HK-2 (cell line): ENCODE measurements at regions not wholly inside any gene's neighbourhood (a gene's known extent, or its start where the extent isn't known, plus 50 kb on each side); places are given as distances from the start of the nearest gene placed in this dataset.

Experiments used
- DNase-seq: peaks from one replicate; pipeline ENCODE4 v3.0.0-alpha.2; 2018; ENCODE audit not compliant: unreplicated experiment

DNA sequence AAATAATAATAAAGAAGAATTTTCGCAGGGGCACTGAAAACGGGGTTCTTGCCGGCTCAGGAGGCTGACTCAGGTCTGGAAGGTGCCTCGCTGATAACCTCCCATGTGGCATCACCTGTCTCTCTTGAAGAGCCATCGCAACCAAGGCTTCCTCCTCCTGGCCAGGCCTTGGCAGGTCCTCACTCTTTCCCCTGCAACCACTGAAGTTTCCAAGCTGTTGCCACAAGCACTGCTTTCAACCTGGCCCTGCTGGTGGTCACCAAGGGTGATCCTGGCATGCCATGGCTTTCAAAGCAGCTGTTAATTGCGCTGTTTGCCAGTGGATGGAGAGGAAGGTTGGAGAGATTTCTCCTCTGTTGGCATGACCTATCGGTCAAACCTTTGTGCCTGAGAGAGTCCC is 163.6 kb upstream of the COPS8 start:
- no peak for DNase-seq

DNA sequence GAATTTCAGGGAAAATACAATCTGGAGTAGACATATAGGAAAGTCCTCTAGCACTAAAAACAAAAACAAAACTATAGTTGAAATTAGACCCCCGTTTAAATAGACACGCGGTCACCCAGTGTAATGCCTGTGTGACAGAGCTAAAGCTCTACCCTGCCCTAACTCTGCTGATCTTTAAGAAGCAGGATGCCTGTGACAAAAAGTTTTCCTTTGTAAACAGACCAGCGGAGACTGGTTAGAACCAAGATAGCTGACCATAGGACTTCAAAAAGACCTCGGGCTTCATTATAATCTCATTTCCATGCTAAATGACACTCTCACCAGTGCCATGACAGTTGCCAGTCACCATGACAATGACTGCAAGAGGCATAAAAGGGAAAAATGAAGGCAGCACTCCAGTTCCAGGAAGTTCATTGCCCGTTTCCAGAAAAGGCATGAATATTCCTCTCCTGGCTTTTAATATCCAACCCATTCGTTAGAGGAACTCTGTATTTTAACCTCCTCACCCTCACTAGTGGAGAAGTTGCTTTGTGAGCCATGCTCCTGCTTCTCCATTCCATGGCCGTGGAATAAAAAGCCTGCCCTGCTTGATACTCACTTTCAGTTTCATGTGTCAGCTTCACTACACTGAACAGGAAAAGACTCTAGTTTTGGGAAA is 157.2 kb upstream of the COPS8 start:
- DNase-seq, result no peak

- no peak for DNase-seq
Observed at GRCh38 chr2:236932831-236933361, 152.8 kb upstream of the COPS8 start.

GRCh38 chr2:236934166-236934565 is 151.5 kb upstream of the COPS8 start:
- DNase-seq, result no peak

DNA sequence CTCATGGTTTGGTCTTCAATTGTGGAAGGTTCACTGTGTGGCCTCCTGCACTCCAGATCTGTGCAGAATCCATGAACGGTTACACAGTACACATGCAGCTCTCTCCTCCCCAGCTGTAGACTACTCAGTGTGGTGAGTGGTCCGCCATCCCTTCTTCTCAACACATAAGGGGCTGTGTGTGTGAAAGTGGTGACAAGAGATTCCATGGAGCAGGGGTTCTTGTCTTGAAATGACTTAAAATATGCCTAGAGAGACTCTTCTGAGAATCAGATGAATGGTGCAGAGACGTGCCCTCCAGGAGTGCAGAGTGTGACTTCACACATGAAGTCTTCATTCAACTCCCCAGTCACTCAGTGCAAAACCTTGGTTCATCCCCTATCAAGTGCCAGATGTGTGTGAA is 151.0 kb upstream of the COPS8 start:
- DNase-seq, result no peak

GRCh38 chr2:236935083-236935482 is 150.6 kb upstream of the COPS8 start:
- no peak for DNase-seq

DNA sequence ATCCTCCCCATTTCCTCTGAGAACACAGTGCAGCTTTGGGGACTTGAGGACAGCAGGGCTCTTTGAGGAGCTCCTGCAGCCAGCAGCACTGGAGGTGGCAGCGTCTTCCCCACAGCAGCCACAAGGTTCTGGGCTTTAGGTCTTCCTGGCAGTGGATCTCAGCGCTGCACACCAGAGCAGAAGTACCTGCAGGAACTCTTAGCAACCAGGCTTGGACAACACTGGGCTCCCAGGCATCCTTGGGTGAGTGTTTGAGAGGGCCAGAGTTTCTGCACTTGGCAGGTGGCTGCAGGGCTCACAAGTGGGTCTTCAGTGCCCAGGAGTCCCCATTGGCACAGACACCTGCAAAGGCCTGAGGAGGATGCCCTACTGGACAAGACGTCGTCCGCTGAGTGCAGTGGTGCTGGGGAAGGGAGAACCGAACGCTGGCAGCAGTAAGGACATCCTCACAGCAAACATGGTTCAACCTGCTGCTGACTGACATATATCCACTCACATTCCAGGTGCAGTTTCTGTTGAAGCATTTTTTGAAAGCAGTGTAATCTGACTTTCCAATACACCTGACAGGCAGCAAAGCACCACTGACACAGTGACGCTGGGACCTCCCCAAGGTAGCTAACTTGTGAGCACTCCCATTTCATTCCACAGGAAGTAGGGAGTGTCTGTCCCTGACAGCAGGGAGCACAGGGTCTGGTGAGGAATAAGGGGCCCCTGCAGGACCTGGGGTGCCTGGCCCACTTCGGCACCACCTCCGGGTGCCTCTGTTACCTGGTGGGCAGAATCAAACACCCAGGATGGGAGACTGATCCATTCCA is 149.9 kb upstream of the COPS8 start:
- no peak for DNase-seq

DNA sequence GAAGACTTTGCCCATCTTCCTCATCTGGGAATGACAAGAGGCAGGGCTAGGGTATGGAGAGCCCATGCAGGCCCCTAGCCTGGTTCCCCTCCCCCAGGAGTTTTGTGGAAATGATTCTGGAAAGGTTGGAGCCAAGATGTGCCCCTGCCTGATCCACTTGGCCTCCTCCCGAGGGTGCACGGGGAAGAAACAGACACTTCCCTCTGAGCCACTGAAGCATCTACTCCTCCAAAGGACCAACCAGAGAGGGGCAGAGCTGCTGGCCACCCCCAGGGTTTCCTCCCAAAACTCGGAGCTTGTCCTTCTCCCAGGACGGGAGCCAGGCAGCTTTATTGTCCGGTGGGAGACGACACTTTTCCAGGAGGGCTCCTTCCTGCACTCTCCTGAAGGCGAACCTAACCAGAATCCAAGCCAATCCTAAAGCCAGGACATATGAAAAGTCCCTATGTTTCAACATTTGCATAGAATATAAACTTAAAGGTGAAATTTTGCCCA is 149.2 kb upstream of the COPS8 start:
- no peak for DNase-seq

- no peak for DNase-seq
Observed at GRCh38 chr2:236938126-236938525, 147.6 kb upstream of the COPS8 start.

- DNase-seq, result no peak
Observed at GRCh38 chr2:236939271-236939670, 146.4 kb upstream of the COPS8 start.

DNA sequence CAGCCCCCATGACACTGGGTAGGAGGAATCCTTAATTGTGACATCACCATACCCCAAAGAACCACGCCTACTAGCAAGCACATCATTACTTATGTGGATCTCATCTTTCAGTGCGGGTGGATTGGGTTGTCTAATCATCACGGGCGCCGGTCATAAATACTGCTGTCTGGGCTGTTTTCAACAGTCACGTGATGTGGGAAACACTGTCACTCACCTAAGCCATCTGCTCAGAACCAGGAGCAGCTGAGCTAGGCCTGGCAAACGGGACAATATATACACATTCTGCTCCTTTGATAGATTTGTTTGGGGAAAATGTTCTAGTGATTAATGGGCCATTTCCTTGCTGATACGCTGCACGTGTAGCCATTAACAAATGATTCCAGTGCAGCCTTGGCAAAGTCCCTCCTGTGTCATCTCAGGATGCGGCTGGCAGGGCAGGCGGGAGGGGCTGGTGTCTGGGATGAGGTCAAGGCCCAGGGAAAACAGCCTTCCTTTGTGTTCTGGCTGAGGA is 145.9 kb upstream of the COPS8 start:
- no peak for DNase-seq

- DNase-seq, result no peak
Observed at GRCh38 chr2:236940497-236940896, 145.2 kb upstream of the COPS8 start.

DNA sequence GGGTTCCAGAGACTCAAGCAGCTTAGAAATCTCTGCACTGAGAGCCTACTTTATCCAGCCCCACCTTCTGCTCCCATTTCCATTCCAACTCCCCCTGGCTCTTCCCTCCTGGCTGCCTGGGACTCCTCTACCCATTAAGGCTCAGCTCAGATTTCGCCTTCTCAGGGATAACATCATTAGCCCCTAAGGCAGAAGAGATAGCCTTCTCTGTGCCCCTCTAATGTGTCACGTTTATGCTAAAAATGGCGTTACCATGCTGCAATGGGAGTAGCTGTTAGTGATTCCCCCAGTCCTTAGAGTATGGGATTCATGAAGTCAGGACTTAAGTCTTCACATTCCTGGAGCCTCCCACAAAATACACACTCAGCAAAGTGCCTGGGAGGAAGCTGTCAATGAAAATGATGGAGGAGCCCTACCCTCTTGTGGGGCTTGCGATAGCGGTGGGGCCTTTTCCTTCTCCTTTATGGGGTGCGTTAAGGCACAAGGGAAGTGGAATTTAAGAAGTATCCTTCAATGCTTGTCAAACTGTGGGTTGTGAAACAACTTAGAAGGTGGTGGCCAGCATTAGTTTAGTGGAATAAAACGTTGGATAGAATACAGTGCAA is 144.7 kb upstream of the COPS8 start:
- DNase-seq, result no peak

DNA sequence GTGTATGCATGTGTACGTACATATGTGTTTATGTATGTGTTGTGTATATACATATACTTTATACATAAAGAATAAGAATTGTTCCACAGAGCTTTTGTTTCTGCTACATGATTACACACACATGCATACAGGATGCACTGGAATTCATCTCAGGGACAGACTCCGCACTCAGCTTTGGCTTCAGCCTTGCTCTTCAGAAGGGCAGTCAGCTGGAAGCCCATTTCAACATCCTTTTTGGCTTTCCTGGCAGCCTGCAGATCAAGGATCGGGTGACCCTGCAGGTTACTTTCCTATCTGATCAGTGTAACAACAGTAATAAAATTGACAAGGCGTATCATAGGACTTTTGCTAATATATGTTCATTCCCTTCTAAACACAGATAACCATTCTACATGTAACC is 144.1 kb upstream of the COPS8 start:
- DNase-seq, result no peak

DNA sequence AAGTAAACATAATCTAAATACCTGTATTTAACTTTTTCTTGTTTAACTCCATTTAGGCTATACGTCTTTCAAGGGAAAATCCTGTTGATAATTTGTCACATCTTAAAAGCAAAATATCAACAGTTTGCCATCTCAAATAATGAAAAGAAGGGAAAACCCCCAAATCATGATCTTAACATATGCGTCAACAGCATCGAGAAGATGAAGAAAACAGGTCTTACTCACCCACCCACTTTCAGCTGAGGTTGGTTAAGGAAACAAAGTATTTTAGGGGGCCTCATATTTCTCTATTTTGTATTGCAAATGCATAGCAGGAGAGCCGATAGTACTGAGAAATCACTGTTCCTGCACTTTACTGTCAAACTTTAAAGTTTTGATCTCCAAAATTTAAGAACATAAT is 143.1 kb upstream of the COPS8 start:
- no peak for DNase-seq

- DNase-seq, result no peak
Observed at GRCh38 chr2:236943068-236943467, 142.6 kb upstream of the COPS8 start.

DNA sequence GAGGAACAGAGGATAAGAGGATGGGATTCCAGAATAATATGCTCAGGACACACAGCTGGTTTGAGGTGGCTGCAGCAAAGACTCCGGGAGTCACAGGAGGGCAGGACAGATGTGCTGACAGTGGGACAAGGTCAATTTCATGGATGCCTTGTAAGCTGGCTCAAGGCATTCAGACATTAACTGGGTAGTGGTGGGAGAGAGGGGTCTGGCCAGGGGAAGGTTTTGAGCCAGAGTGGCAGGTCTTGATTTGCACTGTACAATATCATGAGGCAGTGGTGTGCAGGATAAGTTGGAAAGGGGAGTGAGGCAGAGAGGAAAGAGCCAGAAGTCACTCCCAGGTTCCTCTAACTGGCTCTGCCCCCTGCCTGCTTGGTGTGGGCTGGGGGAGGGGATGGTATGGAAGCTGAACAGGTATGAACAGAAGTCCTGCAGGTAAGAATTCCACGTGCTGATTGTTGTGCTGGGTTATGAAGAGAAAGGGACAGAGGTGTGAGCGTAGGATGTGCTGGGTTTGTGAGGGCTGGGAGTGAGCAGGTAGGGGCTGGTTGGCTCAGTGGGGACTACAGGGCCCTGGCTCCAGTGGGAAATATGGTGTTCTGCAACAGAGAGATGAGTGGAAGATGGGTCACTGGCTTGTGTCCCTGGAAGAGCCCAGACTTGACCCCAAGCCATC is 141.7 kb upstream of the COPS8 start:
- no peak for DNase-seq

DNA sequence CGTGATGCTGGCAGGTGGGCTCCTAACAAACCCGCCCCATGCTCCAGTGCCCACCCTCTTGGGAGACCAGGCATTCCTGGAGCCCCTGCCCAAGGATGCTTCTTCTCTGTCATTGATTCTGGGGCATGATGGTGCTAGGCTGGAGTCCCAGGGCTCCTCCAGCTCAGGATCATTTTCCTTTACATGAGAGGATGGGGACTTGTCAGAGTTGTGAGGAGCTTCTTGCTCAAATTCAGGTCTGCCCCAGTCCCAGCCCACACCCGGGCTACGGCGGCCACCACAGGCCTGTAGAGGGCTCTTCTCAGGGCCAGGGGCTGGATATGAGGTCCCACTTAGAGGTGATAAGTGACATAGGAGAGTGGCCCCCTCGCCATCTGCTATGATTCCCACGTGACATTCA is 141.1 kb upstream of the COPS8 start:
- DNase-seq, result no peak

DNA sequence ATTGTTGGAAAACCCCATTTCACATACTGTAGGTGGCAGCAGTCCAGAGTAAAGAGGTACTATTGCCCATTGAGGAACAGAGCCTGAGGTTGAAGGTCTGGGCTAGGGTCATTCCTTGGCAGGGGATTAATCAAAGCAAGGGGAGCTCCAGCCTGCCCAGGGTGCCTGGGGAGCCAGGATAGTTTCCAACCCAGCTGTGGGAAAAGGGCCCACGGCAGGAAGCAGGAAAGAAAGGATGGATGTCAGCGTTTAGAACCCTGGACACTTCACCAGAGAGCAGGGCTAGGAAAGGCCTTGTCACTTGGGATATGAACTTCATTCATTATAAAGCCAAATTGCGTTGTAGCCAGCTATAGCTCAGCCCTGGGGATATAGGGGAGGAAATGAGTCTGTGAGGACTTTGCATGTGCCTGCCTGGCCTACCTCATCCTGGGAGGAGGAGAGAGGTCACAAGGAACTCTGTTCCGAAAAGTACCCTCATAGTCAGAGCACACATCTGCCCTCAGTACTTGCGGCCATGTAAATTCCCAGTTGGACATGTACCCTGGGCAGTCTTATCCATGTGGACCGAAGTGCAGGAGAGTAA is 140.2 kb upstream of the COPS8 start:
- DNase-seq, result no peak

DNA sequence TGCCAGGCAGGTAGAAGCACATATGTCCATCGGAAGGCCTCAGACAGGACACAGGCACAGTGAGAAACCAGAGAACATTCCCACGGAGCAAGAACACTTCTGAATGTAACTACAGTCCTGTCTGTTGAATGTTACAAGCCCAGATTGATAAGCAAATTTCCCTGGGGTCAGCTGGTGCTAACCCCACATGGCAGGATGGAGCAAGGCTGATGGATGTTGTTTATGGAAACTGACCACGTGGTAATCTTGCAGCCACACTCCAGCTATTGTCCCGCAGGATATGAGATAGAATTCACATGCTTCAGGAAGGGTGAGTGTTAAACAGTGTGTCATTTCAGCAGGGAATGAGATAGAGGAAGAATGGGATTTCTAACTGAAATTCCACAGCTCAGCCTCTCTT is 138.8 kb upstream of the COPS8 start:
- no peak for DNase-seq

DNA sequence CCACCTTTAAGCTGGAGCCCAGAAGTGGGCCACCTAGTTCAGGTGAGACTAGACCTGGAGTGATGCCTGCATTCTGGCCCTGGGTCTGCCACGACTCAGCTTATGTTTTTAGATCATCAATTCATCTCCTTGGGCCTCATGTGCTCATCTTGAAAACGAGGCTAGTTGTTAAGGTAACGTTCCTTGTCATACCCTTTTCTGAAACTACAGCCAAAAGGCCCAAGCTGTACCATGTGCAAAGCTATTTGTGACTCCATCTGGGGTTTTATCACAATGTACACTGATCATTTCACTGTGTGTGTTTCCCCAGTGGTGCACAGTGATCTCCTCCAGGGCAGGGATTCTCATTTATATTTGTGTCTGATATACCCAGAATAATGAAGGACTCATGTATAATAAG is 138.4 kb upstream of the COPS8 start:
- no peak for DNase-seq

DNA sequence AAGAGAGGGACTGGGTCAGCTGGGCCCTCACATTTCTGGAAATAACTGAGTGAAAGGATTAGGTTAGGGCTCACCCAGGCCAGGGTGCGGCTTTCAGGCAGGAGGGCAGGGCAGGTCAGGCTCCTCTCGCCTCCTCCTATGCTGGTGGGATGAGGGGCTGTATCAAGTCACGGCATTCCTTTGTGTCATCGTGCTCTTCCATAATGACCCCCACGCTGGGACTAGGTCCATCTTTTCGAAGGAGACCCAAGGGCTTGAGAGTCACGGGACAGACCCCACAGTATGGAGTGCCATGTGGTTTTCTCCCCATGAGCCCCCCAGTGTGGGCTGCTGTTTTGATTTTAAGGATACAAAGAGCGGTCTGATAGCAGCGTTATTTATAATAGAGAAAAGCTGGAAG is 137.8 kb upstream of the COPS8 start:
- DNase-seq, result no peak
